ENCODE measurements at regions not wholly inside any gene's neighbourhood (a gene's known extent, or its start where the extent isn't known, plus 50 kb on each side); places are given as distances from the start of the nearest gene placed in this dataset.
"Not testable (repeated sequence)": the region's sequence is repeated elsewhere in the genome, so short reads cannot be mapped to it uniquely, and the experiment has no call there.

DNA sequence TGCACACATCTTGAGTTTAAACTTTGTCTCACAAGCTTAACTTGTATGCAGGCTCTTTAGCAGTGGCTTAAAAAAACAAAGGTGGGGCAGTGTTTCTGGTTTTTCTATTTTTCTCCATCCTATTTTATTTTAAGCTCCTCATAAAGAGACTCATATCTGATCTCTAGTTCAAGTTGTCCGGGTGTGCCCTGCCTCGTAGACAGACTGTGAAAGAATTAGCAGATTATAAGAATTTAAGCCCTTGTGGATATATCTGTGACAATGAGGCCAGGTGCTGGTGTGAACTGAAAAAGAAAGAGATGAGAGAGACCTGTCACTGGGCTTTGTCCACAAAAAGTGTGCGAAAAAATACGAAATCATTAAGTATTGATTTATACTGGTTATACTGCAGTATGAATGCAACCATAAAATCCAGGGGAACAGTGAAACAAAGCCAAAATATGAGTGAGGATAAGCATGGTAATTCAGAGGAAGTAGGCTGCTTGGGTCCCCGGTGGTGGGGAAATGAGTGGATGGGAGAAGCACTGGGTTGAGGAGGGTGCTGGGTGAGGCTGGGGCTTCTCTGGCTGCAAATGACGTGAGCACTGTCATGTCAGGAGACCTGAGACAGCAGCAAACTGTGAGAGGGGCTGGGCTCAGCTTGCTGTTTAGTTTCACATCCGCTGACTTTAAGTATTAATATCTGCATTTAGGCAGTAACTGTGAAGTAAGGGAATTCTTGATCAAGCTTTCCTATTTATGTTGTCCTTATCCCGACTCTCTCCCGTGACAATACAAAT, 179.7 kb upstream of the ANKRD55 start:
- DNase-seq: peak; percentile 78

DNA sequence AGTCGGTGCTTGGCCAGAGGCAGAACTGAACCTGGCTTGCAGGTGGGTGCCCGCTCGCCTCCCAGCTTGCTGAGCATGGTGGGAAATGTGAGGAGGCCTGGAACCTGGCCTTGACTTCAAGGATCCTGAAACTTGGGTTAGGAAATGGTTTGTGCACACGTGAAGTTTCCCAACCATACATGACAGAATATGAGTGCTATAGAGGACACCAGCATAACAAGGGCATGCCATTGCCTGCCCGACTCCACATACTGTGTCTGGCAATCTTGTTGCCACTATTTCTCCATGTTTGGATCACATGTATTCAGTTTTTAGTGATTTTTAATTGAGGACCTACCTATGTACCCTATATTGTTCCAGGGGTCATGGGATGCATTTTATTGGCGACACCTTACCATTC, 177.6 kb upstream of the ANKRD55 start:
- no peak for DNase-seq

DNA sequence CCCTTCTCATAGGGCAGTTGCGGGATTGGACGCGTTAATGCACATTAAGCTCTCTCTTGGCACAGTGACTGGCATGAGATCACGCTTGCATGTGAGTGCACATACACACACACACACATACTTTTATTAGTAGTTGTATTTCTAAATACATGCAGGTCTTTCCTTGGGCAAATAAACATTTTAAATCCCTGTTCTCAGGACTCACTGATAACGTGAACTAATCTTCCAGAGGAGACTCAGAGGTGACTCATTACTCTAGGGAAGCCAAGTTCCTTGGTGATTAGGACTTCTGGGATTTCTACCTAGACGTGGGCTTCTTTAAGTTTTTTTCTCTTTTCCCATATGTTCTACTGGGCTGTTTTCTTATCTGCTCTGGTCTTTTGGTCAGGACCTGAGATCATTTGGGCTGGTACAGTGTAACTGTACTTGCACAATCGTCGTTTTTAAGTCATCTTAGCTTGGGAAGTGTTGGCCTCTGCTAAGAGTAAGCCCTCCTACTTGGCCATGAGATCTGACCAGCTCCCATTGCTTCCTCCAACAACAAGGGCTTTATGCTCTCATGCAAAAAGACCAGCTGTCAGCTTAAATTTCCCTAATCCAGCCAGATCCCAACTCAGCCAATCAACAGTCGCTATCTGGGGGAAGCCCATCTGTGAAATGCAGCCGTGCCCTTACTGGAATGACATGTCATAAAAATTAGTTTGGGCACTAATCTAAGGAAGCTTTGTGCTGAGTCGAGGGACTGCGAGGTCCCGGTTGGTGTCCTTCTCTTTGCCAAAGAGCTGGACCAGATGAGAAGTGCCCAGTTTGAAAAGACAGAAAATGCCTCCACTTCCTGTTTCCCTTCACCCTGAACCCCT, 176.4 kb upstream of the ANKRD55 start:
- no peak for DNase-seq

DNA sequence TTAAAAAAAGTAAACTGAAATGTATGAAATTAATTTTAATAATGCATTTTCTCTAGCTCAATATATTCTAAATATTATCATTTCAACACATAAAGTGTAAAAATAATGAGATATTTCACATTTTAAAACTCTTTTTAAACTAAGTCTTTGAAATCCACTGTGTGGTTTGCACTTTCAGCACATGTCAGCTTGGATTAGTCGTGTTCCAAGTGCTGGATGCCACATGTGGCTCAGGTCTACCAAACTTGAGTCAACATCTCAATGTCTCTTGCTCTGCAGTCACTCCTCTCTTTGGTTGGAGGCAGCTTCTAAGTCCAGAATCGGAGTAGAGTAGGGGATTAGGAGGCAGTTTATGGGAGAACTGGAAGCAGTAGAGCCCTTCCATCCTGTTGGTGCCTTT, 173.7 kb upstream of the ANKRD55 start:
- no peak for DNase-seq

DNA sequence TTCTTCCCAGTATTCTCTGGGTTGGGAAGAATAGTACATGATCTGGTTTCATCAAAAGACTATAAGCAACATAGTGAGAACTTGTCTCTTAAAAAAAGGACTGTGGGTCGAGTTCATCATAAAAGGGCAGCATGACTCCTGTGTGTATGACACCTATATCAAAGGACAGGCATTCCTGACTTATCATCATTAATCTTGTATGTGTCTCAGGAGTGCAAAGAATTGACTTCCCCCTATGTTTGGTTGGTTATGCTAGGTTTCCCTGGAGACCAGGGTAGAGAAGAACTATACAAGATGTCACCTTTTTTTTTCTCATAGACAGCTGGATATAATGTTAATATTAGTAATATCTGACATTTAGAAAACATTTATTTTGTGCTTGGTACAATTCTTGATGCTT, 173.1 kb upstream of the ANKRD55 start:
- DNase-seq: no peak

DNA sequence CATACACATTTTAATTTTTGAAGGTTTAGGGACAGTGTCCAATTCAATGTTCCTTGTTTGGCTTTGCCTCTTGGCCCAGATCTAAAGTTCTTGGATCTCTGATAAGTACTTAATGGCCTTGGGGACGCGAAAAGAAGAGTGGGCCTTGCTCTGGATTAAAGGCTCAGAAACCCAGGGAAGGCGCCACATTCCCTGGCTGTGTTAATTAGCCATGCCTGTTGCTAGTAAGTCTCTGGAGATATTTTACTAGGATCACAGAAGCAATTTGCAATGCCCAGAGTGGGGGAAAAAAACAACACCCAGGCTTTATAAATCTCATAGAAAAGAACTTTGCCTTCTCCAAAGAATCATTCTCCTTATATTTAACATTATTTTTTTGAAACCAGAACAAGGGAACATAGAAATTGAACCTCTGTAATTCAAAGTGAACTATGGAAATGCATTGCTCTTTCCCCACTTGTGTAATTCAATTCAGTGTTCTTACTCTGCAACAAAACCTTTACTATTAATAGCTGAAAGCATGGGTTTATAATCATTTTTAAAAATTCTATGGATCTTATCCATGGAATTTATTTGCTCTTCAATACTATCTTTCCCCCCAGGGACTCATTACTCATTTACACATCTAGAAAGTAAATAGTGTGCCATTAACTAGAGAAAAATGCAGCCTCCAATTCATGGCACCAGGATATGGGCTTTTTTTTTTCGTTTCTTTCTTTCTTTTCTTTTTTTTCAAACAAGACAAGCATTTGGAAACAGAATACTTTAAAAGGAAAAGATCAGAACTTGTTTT, 172.2 kb upstream of the ANKRD55 start:
- DNase-seq: no peak

DNA sequence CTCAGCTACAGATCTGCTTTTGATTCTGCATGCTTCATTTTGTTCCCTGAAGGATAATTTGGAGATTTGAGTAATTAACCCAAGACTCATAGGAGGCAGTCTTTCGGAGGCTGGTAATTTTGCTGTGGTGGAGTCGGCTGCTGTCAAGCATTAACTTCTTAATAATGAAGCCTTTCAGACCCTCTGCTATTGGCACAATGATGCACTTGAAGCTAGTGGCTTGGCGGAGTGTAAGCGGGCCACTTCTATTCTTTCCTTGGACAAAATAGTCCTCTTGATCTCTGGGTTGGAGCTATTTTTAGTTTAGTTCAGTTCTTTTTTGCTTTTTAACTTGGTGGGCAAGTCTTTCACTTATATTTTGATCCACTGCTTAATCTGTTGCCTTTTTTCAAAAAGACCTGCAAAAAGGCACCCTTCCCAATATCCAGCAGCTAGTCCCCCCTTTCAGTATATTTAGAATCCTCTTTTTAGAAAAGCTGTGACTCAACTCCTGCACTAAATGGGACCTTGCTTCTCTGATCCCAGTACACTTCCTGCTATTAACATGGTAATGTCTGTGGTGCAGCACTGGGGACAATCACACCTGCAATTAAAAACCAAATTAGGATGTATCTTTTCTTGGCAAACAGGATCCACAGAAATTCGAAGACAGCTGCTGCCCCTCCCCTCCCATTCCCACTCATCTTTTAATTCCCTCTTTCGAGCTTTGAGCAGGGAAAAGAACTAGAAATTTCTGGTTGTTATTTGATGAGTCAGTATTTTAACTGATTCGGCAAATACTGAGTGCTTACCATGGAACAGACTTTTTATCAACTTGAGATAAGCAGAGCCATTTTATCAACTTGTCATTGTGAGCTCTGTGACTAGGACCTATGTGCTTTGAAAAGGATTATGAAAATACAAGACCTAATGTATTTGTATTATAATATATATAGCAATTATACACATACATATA, 169.4 kb upstream of the ANKRD55 start:
- no peak for DNase-seq

DNA sequence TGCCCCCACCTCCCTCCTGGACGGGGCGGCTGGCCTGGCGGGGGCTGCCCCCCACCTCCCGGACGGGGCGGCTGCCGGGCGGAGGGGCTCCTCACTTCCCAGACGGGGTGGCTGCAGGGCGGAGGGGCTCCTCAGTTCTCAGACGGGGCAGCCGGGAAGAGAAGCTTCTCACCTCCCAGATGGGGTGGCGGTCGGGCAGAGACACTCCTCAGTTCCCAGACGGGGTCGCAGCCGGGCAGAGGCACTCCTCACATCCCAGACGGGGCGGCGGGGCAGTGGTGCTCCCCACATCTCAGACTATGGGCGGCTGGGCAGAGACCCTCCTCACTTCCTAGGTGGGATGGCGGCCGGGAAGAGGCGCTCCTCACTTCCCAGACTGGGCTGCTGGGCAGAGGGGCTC, 164.7 kb upstream of the ANKRD55 start:
- not testable (repeated sequence) for DNase-seq

DNA sequence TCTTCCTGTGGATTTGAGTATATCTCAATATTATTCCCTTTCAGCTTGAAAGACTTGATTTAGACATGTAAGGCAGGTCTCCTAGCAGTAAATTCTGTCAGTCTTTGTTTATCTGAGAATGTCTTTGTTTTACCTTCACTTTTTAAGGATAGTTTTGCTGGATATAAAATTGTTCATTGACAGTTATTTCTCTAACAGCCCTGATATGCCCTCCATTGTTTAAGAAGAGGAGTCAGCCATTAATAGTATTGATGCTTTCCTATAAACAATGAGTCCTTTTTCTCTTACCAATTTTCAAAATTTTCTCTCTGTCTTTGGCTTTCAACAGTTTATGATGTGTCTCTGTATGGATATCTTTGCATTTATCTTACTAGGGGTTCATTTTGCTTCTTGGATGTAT, 163.5 kb upstream of the ANKRD55 start:
- DNase-seq: no peak

DNA sequence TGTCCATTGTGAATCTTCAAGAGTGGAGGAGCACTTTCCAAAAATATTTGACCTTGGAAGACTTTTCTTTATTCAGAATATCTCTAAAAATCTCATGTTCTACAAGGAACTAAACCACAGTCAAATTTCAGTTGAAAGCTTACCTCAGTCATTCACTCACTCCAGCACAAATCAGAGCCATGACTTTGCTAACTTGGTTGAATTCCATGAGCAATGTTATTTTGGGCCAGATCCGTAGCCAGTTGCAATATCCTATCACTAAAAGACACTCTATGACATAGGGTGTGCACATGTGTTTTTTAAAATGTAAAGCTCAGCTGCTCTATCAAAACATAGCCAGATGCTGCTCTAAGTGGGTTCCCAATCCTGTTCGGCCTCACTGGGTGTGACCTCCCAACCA, 156.1 kb upstream of the ANKRD55 start:
- DNase-seq: no peak

DNA sequence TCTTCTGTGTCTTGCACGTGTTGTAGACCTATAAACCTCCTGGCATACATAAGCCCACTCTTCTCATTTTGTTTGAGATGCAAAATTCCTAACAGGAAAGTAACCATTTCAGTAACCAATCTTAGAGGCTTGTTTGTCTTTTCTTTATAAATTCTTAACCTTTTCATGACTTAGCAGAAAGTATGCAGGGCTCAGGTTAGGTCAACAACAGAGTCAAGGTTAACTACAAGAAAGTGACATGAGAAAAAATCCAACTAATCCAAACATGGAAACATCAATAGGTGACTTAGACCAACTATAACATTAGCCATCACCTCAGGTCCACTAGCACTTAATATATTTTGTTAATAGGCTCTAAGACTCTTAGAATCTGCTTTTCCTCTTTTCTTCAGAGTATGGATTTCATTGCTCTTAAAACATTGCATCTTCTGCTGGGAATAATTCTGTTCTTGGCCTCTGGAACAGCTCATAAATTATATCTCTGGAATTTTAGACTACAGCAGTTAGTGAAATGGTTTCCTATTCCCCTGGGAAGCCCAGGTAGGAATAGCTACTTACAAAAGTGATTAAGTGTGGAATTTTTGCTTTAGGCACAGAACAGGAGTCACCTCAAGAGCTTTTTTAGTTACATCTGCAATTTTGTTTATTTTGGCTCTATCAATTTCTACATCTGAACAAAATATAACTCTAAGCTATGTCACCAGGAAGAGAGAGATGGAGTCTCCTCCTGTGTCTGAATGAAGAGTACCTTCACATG, 155.3 kb upstream of the ANKRD55 start:
- DNase-seq: no peak

DNA sequence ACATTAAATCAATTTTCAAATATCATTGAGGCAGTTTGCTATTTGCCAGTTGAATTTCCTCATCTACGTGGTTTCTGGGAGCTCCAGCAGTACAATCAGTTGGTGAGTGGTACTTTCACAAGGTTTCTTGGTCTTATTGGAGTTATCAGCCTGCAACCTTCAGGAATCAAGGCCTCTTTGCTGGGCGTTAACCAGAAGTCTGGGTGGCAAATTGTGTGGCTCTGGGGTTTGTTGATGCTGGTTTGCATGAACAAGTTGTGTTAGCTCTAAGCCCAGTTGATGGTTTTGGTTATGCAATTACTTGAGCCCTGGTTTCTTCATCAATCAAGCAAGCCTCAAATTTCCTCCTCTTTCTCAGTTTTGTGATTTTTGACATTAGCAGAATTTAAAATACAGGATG, 152.9 kb upstream of the ANKRD55 start:
- DNase-seq: no peak

DNA sequence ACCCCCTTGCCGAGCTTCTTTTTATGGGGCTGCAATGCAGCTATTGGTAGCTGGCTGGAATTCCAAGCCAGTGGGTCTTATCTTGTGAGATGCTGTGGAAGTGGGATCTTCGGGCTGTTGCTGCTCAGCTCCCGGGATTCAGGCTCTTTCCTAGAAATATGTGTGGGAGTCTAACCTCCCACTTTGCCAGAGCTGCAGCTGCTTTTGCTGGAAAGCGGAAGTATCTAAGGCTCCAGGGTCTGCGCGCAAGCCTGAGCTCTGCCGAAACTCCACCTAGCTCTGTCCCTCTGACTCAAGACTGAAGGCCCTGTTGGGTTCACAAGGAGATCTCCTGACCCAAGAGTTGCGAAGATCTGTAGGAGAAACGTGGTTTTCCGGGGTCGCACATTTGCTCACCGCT, 151.1 kb upstream of the ANKRD55 start:
- no peak for DNase-seq

DNA sequence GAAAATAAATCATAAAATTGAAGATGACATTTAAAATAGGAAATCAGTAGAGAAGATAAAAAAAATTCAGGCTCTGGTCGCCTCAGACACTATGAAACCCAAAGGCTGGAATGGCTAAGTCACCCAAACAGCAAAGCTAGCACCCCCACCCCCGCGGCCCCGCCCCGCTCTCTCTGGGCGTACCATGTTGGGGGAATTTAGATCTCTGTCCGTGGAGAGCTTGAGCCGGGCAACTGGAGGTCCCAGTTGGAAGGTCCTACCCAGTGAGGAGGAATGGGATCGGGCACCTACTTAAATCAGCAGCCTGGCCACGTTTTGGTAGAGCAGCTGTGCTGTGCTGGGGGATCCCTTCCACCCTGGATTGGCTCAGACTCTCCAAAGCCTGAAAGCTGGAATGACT, 150.6 kb upstream of the ANKRD55 start:
- no peak for DNase-seq

DNA sequence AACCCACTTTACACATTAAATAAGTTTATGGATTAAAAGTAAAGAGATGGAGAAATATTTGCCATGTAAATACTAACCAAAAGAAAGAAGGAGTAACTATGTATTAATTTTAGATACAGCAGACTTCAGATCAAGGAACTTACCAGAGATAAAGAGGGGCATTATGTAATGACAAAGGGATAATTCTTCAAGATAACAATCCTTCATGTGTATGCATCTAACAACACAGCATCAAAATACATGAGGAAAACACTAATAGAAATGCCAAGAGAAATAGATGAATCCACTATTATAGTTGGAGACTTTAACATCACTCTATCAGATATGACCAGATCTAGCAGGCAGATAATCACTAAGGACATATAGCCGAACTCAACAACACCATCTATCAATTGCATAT, 149.8 kb upstream of the ANKRD55 start:
- no peak for DNase-seq

DNA sequence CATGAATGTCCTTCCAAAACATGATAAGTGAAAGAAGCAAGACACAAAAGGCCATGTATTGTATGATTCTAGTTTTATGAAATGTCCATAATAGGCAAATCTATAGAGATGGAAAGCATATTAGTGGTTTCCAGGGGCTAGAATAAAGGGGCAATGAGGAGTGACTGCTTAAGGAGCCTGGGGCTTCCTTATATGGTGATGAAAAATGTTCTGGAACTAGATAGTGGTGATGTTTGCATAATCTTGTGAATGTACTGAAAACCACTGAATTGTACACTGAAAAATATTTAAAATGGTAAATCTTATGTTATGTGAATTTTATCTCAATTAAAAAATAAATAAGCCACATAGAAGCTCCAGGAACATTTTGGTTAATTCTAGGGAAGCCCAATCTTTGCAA, 144.4 kb upstream of the ANKRD55 start:
- no peak for DNase-seq

DNA sequence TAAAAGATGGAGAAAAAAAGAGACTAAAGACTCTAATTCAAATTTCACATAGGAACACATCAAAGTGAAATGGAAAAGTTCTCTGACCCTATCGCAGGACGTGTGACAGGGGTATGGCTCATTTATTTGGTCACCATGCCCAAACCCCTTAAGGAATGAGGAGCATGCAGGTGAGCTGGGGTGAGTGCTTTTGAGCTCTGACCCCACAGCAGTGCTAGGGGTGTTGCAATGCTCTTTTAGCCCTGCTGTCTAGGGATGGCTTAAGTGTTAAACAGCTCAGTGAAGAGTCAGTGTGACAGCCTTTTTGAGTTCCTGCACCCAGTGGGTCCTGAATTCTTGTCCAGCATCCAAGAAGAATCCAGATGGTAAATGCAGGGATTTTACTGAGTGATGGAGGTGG, 143.0 kb upstream of the ANKRD55 start:
- no peak for DNase-seq

DNA sequence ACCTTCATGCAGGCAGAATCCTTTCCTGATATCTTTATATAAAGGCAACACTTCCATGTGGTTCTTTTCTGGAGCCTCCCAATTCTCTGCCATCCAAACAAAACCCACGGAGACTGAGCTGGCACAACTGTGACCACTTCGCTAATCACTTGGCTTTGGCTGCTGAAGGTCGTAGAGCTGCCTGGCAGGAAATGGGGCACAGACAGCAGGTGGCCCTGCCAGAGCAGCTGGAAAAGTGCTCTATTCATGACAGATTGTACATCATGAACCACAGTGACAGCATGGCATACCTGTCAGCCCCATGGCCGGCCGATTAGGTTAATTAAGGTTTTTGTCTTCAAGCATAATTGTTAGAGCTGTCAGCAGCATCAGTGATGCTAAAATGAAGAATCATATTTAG, 141.9 kb upstream of the ANKRD55 start:
- no peak for DNase-seq

DNA sequence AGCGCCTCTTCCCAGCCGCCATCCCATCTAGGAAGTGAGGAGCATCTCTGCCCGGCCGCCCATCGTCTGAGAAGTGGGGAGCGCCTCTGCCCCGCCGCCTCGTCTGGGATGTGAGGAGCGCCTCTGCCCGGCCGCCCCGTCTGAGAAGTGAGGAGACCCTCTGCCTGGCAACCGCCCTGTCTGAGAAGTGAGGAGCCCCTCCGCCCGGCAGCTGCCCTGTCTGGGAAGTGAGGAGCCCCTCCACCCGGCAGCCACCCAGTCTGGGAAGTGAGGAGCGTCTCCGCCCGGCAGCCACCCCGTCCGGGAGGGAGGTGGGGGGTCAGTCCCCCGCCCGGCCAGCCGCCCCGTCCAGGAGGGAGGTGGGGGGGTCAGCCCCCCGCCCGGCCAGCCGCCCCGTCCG, 139.4 kb upstream of the ANKRD55 start:
- DNase-seq: not testable (repeated sequence)

DNA sequence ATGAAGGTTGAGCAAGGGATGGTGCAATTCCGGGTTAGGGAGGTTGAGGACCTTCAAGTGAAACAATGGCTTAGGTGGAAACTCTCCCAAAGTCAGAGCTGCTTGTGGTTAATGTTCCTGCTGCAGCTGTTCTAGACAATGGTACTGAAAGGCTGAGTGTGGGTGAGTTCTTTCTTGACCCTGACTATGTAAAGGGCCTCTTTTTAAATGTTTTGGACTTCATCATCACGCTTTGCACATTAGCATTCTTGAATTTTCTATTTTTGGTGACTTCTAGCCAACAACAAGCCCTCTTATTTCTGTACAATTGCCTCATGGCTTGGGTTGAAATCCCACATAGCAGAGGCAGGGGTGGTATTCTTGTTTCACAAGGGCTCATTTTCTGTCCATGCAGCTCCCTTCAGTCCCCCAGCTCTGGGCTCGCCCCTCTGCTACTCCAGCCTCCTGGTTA, 136.3 kb upstream of the ANKRD55 start:
- no peak for DNase-seq

DNA sequence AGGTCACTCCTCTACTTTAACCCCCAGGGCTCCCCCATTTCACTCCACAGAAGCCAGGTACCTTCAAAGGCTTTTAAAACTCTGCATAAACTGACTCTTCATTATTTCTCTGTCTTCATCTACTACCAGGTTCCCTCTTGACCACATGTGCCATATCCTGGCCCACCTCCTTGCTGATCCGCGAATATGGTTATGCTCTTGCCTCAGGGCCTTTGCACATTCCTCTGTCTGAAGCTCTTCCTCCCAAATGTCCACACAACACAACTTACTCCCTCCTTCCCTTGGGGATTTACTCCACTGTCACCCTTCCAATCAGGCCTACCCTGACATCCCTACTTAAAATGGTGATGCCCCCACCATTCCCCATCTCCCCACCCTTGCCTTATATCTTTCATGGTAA, 134.6 kb upstream of the ANKRD55 start:
- no peak for DNase-seq

DNA sequence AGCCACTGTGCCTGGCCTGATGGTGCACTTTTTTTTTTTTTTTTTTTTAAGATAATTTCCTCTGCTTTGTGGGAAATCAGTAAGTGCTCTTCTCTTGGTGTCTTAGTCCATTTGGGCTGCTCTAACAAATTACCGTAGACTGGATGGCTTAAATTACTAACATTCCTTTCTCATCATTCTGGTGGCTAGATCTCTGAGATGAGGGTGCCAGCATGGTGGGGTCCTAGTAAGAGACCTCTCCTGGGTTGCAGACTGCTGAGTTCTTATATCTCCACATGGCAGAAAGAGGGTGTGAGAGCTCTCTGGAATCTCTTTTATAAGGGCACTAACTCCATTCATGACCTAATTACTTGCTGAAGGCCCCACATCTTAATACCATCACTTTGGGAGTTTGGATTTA, 133.9 kb upstream of the ANKRD55 start:
- no peak for DNase-seq
